ENCODE measurements at regions not wholly inside any gene's neighbourhood (a gene's known extent, or its start where the extent isn't known, plus 50 kb on each side); places are given as distances from the start of the nearest gene placed in this dataset.

DNA sequence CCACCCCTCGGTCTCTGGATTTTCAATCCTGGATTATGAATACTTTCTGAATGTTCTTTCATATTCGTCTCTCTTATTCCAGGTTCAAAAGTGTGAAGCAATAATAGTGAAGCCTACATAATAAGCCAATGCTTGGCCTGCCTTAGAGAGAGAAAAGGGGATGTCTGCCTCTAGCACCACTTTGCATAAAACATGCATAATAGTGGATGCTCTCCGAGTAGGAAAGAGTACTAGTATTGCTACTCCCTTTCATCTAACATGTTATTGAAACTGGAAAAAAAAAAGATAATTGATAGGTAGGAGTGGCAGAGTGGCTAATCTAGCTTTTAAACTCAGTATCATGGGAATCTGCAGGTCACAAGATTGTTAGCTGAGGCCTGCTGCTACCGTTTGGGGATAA is 158.1 kb downstream of the SPATA31D1 start:
- DNase-seq (ENCODE audit: extremely low read depth in 1 of 4, low spot score in 3 of 4): no peak
- WGBS (ENCODE audit: insufficient coverage, low coverage, missing lambda C conversion rate): 0% methylated on average over 4 of the region's 4 CpGs
- POLR2A ChIA-PET: no interaction called here

GRCh38 chr9:82147798-82148425 is 159.3 kb downstream of the SPATA31D1 start:
- BruUV-seq (replicated peaks): no TSS peak
- H3K79me2 ChIP-seq (ENCODE audit: control insufficient read depth, insufficient read depth, low read length): no peaks in the 10 kb centered on the region
- ATAC-seq (no peak), DNase-seq (ENCODE audit: extremely low read depth in 1 of 4, low spot score in 3 of 4) (no peak), FAIRE-seq (no peak)
- H2AFZ ChIP-seq (ENCODE audit: low read depth, low read length): no peak overlapping the region
- H3K9ac ChIP-seq (ENCODE audit: insufficient read depth in 1 of 2, low read depth in 2 of 2, low read length in 2 of 2): no peak overlapping the region
- H3K27me3 ChIP-seq (ENCODE audit: control insufficient read depth in 2 of 2, insufficient read depth in 2 of 2, low read length in 2 of 2): no peaks in the 10 kb centered on the region
- TF ChIP-seq HMGN3 (IDR thresholded peaks at IDR 0.05; ENCODE audit: borderline replicate concordance, extremely low read depth, insufficient read length, low read depth, low read length) (no peak), IFI16 (CRISPR knock-in tag; IDR thresholded peaks at IDR 0.05) (no peak), SAFB (IDR thresholded peaks at IDR 0.05; ENCODE audit: borderline replicate concordance, low read depth, low read length) (no peak), RNF2 (IDR thresholded peaks at IDR 0.05) (no peak), KLF10 (CRISPR knock-in tag; IDR thresholded peaks at IDR 0.05) (no peak), POLR2B (IDR thresholded peaks at IDR 0.05; ENCODE audit: low read depth, partially characterized antibody) (no peak), ZNF121 (CRISPR knock-in tag; conservative IDR thresholded peaks at IDR 0.05) (no peak), HOXB6 (CRISPR knock-in tag; IDR thresholded peaks at IDR 0.05; ENCODE audit: borderline replicate concordance) (no peak), CC2D1A (IDR thresholded peaks at IDR 0.05) (no peak), HMG20A (CRISPR knock-in tag; conservative IDR thresholded peaks at IDR 0.05) (no peak), ARID2 (IDR thresholded peaks at IDR 0.05) (no peak), NFE2 (IDR thresholded peaks at IDR 0.05; ENCODE audit: low read depth) (no peak)
- TF ChIP-seq, protein P1, sequence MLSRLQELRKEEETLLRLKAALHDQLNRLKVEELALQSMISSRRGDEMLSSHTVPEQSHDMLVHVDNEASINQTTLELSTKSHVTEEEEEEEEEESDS (CRISPR knock-in tag; IDR thresholded peaks at IDR 0.05): no peak
- TF ChIP-seq, protein P2, sequence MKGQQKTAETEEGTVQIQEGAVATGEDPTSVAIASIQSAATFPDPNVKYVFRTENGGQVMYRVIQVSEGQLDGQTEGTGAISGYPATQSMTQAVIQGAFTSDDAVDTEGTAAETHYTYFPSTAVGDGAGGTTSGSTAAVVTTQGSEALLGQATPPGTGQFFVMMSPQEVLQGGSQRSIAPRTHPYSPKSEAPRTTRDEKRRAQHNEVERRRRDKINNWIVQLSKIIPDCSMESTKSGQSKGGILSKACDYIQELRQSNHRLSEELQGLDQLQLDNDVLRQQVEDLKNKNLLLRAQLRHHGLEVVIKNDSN (CRISPR knock-in tag; IDR thresholded peaks at IDR 0.05): no peak
- H3K4me3 ChIP-seq: no peak overlapping the region
- CTCF ChIA-PET (ENCODE audit: low intra/inter-chr PET ratio): no interaction called here
- H3K4me2 ChIP-seq (ENCODE audit: insufficient read depth, low read length): no peak overlapping the region
- no peaks in the 10 kb centered on the region for H3K4me1 ChIP-seq (replicated peaks in 1 of 2; ENCODE audit: control insufficient read depth in 2 of 2, insufficient read depth in 2 of 2, low read length in 2 of 2)
- POLR2A ChIA-PET: no interaction called here
- intact Hi-C loops (cut with micrococcal nuclease): no loop called here
- no peak overlapping the region for H3K27ac ChIP-seq (ENCODE audit: extremely low read depth, low read depth, low read length)
- H3K9me1 ChIP-seq (ENCODE audit: control insufficient read depth, insufficient read depth, low read length): no peaks in the 10 kb centered on the region
- in situ Hi-C loops (cut with MboI): no loop called here
- H3K9me3 ChIP-seq (replicated peaks; ENCODE audit: control insufficient read depth, insufficient read depth, low read depth, low read length): no peaks in the 10 kb centered on the region
- 0% methylated on average over 2 of the region's 2 CpGs for WGBS (ENCODE audit: insufficient coverage, low coverage, missing lambda C conversion rate)
- no peaks in the 10 kb centered on the region for H4K20me1 ChIP-seq (replicated peaks; ENCODE audit: control insufficient read depth, insufficient read depth, low read length)
- H3K36me3 ChIP-seq (ENCODE audit: control insufficient read depth, insufficient read depth, low read length): no peaks in the 10 kb centered on the region

More for the DNA sequence above, 158.1 kb downstream of the SPATA31D1 start:
- Histone ChIP-seq H3K27me3 (ENCODE audit: control insufficient read depth in 2 of 2, insufficient read depth in 2 of 2, low read length in 2 of 2) (no peaks in the 10 kb centered on the region), H3K4me2 (ENCODE audit: insufficient read depth, low read length) (no peak overlapping the region), H3K79me2 (ENCODE audit: control insufficient read depth, insufficient read depth, low read length) (no peaks in the 10 kb centered on the region), H4K20me1 (replicated peaks; ENCODE audit: control insufficient read depth, insufficient read depth, low read length) (no peaks in the 10 kb centered on the region), H3K9me3 (replicated peaks; ENCODE audit: control insufficient read depth, insufficient read depth, low read depth, low read length) (no peaks in the 10 kb centered on the region), H3K9me1 (ENCODE audit: control insufficient read depth, insufficient read depth, low read length) (no peaks in the 10 kb centered on the region), H3K4me3 (no peak overlapping the region), H3K9ac (ENCODE audit: insufficient read depth in 1 of 2, low read depth in 2 of 2, low read length in 2 of 2) (no peak overlapping the region), H3K4me1 (replicated peaks in 1 of 2; ENCODE audit: control insufficient read depth in 2 of 2, insufficient read depth in 2 of 2, low read length in 2 of 2) (no peaks in the 10 kb centered on the region), H2AFZ (ENCODE audit: low read depth, low read length) (no peak overlapping the region), H3K36me3 (ENCODE audit: control insufficient read depth, insufficient read depth, low read length) (no peaks in the 10 kb centered on the region), H3K27ac (ENCODE audit: extremely low read depth, low read depth, low read length) (no peak overlapping the region)
- CTCF ChIA-PET (ENCODE audit: low intra/inter-chr PET ratio): no interaction called here
- intact Hi-C loops (cut with micrococcal nuclease) (no loop called here), in situ Hi-C loops (cut with MboI) (no loop called here)
- no peak for ATAC-seq
- TF ChIP-seq TBL1XR1 (IDR thresholded peaks at IDR 0.05; ENCODE audit: low read length in 2 of 2) (no peak), ZNF121 (CRISPR knock-in tag; conservative IDR thresholded peaks at IDR 0.05) (no peak), PTRF (tag; IDR thresholded peaks at IDR 0.05) (no peak), ZNF57 (CRISPR knock-in tag; IDR thresholded peaks at IDR 0.05) (no peak), ZZZ3 (IDR thresholded peaks at IDR 0.05) (no peak), HNRNPLL (IDR thresholded peaks at IDR 0.05; ENCODE audit: low read depth, low read length, poor library complexity, severe bottlenecking) (no peak)
- FAIRE-seq: no peak
- BruUV-seq (replicated peaks): no TSS peak

All from K562 (cell line).